Prostate gland (tissue), 2 donors: ENCODE measurements at regions not wholly inside any gene's neighbourhood (a gene's known extent, or its start where the extent isn't known, plus 50 kb on each side); places are given as distances from the start of the nearest gene placed in this dataset.

ENCODE experiments used
- DNase-seq: peaks from one replicate; pipeline ENCODE4 v3.0.0-alpha.2; 2019; ENCODE audit warnings: low spot score
- H3K27ac ChIP-seq, 2 donors: fragments of 200-600 bp; sonication (generic); 2 replicates each; pipeline ENCODE4 v1.5.1; 2017 to 2019
- H3K27me3 ChIP-seq: fragments of 200-600 bp; sonication (generic); replicated peaks from 2 replicates; pipeline ENCODE4 v1.5.1; 2019; ENCODE audit not compliant: insufficient read depth
- H3K36me3 ChIP-seq, 2 donors: fragments of 200-600 bp; sonication (generic); 1 replicate in 1 of 2; 2 replicates in 1 of 2; pipeline versions ENCODE4 v1.5.1 to v1.8.1; 2017 to 2019
- H3K4me1 ChIP-seq: fragments of 200-600 bp; sonication (generic); replicated peaks from 2 replicates; pipeline ENCODE4 v1.5.1; 2019
- H3K4me3 ChIP-seq, 2 donors: fragments of 200-600 bp; sonication (generic); 2 replicates each; pipeline ENCODE4 v1.5.1; 2017 to 2019
- H3K9me3 ChIP-seq: fragments of 200-600 bp; sonication (generic); 2 replicates; pipeline ENCODE4 v1.5.1; 2017
- CTCF ChIP-seq, 4 experiments: fragments of 200-600 bp in 2 of 4; fragments of 450-650 bp in 2 of 4; sonication (generic) in 2 of 4; IDR thresholded peaks; 1 replicate in 3 of 4; 2 replicates in 1 of 4; pipeline ENCODE4 v1.5.1; 2016 to 2019; ENCODE audit warnings: antibody characterized with exemption in 4 of 4, mild to moderate bottlenecking in 2 of 4, moderate library complexity in 2 of 4
- POLR2A ChIP-seq: fragments of 450-650 bp; IDR thresholded peaks from one replicate; pipeline ENCODE4 v1.6.1; 2016; ENCODE audit warnings: antibody characterized with exemption, mild to moderate bottlenecking
- POLR2AphosphoS5 ChIP-seq: sonication (generic); formaldehyde crosslinking; IDR thresholded peaks from one replicate; pipeline ENCODE4 v1.6.1; 2017; ENCODE audit warnings: antibody characterized with exemption
- WGBS: methylation state at CpG from one replicate; pipeline ENCODE4 v1.1.5; 2018; 5-methylcytosine and 5-hydroxymethylcytosine counted together
- intact Hi-C: fragments of 100-400 bp; cut with DNase I; formaldehyde crosslinking; loops from one replicate; pipeline ENCODE4 v1.14.2; 2022

GRCh38 chr7:10790910-10791309 is 182.8 kb upstream of the PHF14 start:
- DNase-seq: no peak
- intact Hi-C loops: no loop called here
- Histone ChIP-seq H3K4me1 (no peaks in the 10 kb centered on the region), H3K4me3 (no peak overlapping the region), H3K27me3 (no peaks in the 10 kb centered on the region), H3K27ac (no peak overlapping the region), H3K9me3 (no peaks in the 10 kb centered on the region), H3K36me3 (no peaks in the 10 kb centered on the region)
- no peak for TF ChIP-seq POLR2AphosphoS5
- no peak for TF ChIP-seq CTCF (IDR thresholded peaks at IDR 0.05)
- no peak for TF ChIP-seq POLR2A
- 86% methylated on average over 3 of the region's 3 CpGs for WGBS

GRCh38 chr7:10793995-10794775 is 179.5 kb upstream of the PHF14 start:
- WGBS: 81% methylated on average over 6 of the region's 6 CpGs
- no peaks in the 10 kb centered on the region for H3K27me3 ChIP-seq
- no peak overlapping the region for H3K4me3 ChIP-seq
- H3K9me3 ChIP-seq: no peaks in the 10 kb centered on the region
- intact Hi-C loops: no loop called here
- no peaks in the 10 kb centered on the region for H3K4me1 ChIP-seq
- no peak overlapping the region for H3K27ac ChIP-seq
- DNase-seq: no peak
- no peak for TF ChIP-seq CTCF (IDR thresholded peaks at IDR 0.05)
- TF ChIP-seq POLR2A: no peak
- TF ChIP-seq POLR2AphosphoS5: no peak
- no peaks in the 10 kb centered on the region for H3K36me3 ChIP-seq

GRCh38 chr7:10797157-10797556 is 176.5 kb upstream of the PHF14 start:
- H3K27me3 ChIP-seq: no peaks in the 10 kb centered on the region
- WGBS: 94% methylated on average over 1 of the region's 1 CpG
- H3K27ac ChIP-seq: no peak overlapping the region
- H3K36me3 ChIP-seq: no peaks in the 10 kb centered on the region
- H3K4me1 ChIP-seq: no peaks in the 10 kb centered on the region
- H3K9me3 ChIP-seq: no peaks in the 10 kb centered on the region
- TF ChIP-seq POLR2A (no peak), POLR2AphosphoS5 (no peak), CTCF (IDR thresholded peaks at IDR 0.05) (no peak)
- intact Hi-C loops: no loop called here
- DNase-seq: no peak
- H3K4me3 ChIP-seq: no peak overlapping the region

- H3K4me3 ChIP-seq: no peak overlapping the region
- no peaks in the 10 kb centered on the region for H3K9me3 ChIP-seq
- no peaks in the 10 kb centered on the region for H3K27me3 ChIP-seq
- no peaks in the 10 kb centered on the region for H3K36me3 ChIP-seq
- H3K4me1 ChIP-seq: no peaks in the 10 kb centered on the region
- no peak overlapping the region for H3K27ac ChIP-seq
- TF ChIP-seq POLR2AphosphoS5: no peak
- TF ChIP-seq CTCF (IDR thresholded peaks at IDR 0.05): no peak
- no peak for TF ChIP-seq POLR2A
- DNase-seq: no peak
- WGBS: 89% methylated on average over 6 of the region's 6 CpGs
- intact Hi-C loops: no loop called here
Observed at GRCh38 chr7:10798044-10798443, 175.6 kb upstream of the PHF14 start.

- H3K36me3 ChIP-seq: no peaks in the 10 kb centered on the region
- H3K9me3 ChIP-seq: no peaks in the 10 kb centered on the region
- 93% methylated on average over 5 of the region's 5 CpGs for WGBS
- no peak for DNase-seq
- no peaks in the 10 kb centered on the region for H3K27me3 ChIP-seq
- intact Hi-C loops: no loop called here
- H3K27ac ChIP-seq: no peak overlapping the region
- H3K4me1 ChIP-seq: no peaks in the 10 kb centered on the region
- H3K4me3 ChIP-seq: no peak overlapping the region
- no peak for TF ChIP-seq POLR2AphosphoS5
- no peak for TF ChIP-seq CTCF (IDR thresholded peaks at IDR 0.05)
- TF ChIP-seq POLR2A: no peak
Observed at GRCh38 chr7:10799475-10799874, 174.2 kb upstream of the PHF14 start.
